Heart left ventricle (tissue), 13 donors: ENCODE measurements at regions not wholly inside any gene's neighbourhood (a gene's known extent, or its start where the extent isn't known, plus 50 kb on each side); places are given as distances from the start of the nearest gene placed in this dataset.

Experiments
- CTCF ChIP-seq, 12 donors: fragments of 200-600 bp; sonication (generic) in 4 of 12; IDR thresholded peaks; one replicate each; pipeline versions ENCODE4 v1.5.0 to v1.8.0; 2018 to 2022; ENCODE audit warnings: antibody characterized with exemption in 12 of 12, mild to moderate bottlenecking in 5 of 12
- POLR2A ChIP-seq, 2 donors: fragments of 450-650 bp; IDR thresholded peaks; one replicate each; pipeline ENCODE4 v1.6.1; 2017; ENCODE audit warnings: antibody characterized with exemption in 2 of 2, mild to moderate bottlenecking in 2 of 2, moderate library complexity in 2 of 2
- donor health status: ischemic (EF 13 %, LVEDD 7.1; RV severe dilation, severe dysfunction).
- donor health status: DM: no; HTN: yes; CAD: no.
- donor health status: DM: no; HTN: no; CAD: no.
- donor health status: ischemic (EF 25% LVEDD 6.9; RV normal size, moderate dysfunction).
- donor health status: ischemic (EF 25% LVEDD 5.7; RV mildly dilated, moderate dysfunction).
- donor health status: ischemic (EF 35%, LVEDD 5.7; RV mildly dilated, moderate dysfunction).
- donor health status: nonischemic (EF 11% LVEDD 7.7; RV severe dilation, severe dysfunction).
- donor health status: DM: yes; HTN: yes; CAD: no.
- donor health status: PGD.
- donor health status: ischemic (EF 29% LVEDD 5.4; RV normal size, mild dysfunction).
- donor health status: nonischemic (EF 23%, LVEDD 6.1; RV moderate dilation, normal function).

- no peak for TF ChIP-seq CTCF (IDR thresholded peaks at IDR 0.05)
- TF ChIP-seq POLR2A (IDR thresholded peaks at IDR 0.05), result no peak
These were observed 548.7 kb upstream of the CDH7 start for GRCh38 chr18:65202091-65202490.
